ENCODE measurements at regions not wholly inside any gene's neighbourhood (a gene's known extent, or its start where the extent isn't known, plus 50 kb on each side); places are given as distances from the start of the nearest gene placed in this dataset.

DNA sequence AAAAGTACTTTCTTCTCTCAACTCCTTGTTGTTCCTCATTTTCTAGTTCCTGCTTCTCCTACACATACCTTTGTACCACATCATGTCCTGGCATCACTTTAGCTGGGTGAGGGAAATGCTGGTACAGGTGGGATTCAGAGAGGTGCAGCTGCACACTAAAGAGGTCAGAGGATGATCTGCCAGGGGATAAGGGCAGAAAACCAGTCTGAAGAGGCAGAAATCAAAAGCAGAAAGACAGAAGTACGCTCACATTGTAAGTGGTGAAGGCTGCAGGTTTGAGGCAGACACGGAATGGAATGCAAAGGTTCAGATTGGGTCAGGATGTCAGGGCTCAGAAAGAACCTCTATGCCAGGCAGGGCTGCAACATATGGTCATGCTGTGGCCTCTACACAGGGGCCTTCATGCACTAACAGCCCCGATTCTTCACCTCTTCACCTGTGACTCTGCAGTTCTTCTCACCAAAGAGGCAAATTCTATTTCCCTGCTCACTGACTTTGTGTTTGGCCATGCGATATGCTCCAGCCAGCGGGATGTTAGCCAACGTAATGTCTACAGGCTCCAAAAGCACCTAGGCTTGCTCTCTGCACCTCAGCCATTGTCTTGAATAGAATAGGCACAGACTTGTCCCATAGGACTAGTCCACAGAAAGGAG is 373.7 kb downstream of the NXPE2 start:
- TF ChIP-seq, protein P1, sequence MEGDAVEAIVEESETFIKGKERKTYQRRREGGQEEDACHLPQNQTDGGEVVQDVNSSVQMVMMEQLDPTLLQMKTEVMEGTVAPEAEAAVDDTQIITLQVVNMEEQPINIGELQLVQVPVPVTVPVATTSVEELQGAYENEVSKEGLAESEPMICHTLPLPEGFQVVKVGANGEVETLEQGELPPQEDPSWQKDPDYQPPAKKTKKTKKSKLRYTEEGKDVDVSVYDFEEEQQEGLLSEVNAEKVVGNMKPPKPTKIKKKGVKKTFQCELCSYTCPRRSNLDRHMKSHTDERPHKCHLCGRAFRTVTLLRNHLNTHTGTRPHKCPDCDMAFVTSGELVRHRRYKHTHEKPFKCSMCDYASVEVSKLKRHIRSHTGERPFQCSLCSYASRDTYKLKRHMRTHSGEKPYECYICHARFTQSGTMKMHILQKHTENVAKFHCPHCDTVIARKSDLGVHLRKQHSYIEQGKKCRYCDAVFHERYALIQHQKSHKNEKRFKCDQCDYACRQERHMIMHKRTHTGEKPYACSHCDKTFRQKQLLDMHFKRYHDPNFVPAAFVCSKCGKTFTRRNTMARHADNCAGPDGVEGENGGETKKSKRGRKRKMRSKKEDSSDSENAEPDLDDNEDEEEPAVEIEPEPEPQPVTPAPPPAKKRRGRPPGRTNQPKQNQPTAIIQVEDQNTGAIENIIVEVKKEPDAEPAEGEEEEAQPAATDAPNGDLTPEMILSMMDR (IDR thresholded peaks at IDR 0.05): no peak
- H3K9me3 ChIP-seq: no peaks in the 10 kb centered on the region
- DNase-seq (ENCODE audit: low spot score) (no peak), ATAC-seq (ENCODE audit: insufficient number of reproducible peaks, low FRiP score, low read depth) (no peak)
- no peaks in the 10 kb centered on the region for H3K4me1 ChIP-seq (ENCODE audit: control insufficient read depth in 1 of 2, low read depth in 2 of 2)
- H3K4me3 ChIP-seq: no peak overlapping the region
- no peaks in the 10 kb centered on the region for H3K27me3 ChIP-seq (replicated peaks; ENCODE audit: insufficient read depth)
- no peak overlapping the region for H3K27ac ChIP-seq
- no peaks in the 10 kb centered on the region for H3K36me3 ChIP-seq

- TF ChIP-seq, protein P1 (IDR thresholded peaks at IDR 0.05): no peak
Measured at GRCh38 chr11:115052601-115053000, 374.3 kb downstream of the NXPE2 start.

DNA sequence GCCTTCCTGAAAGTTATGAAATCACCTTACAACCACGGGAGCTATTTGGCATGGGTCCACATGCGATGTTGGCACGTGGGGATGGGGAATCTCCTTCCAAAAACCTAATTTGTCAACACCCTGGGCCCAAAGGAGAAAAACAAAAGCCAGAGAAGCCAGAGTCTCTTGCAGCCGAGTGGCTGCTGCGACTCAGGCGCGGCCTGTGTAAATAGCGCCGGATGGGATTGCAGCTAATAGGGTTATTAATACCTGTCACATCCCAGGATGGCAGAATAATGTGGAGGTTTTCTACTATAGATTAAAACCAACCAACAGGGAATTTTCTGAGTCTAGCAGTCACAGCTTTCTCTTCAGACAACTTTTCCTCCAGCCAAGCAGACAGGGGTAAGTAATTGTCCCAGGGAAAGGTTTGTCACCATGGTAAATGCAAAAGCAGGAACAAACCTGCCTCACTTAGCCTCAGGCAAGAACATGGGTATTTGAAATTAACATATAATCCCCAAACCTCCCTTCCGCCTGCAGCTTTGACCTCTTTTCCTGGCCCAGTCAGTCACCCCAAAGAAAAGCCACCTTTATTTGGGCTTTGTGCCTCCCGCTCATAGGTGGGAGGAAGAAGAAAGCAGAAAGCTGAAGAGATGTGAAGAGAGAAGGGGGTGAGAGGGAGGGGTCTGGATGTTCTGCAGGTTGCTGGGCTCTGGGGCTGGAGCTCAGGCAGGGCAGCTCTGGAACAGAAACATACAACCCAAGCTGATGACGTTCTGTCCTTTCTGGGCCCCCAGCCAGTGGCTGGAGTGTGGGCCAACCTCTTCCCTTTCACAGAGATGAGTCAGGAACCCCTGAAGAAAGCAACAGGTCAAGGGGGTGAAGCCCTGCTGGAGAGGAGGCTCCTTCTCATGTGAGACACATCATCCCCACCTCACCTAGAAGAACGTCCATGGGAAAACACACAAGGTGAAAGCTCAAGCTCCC is 376.5 kb downstream of the NXPE2 start:
- Histone ChIP-seq H3K4me1 (ENCODE audit: control insufficient read depth in 1 of 2, low read depth in 2 of 2) (no peaks in the 10 kb centered on the region), H3K36me3 (no peaks in the 10 kb centered on the region), H3K4me3 (no peak overlapping the region), H3K27ac (no peak overlapping the region), H3K9me3 (no peaks in the 10 kb centered on the region), H3K27me3 (replicated peaks; ENCODE audit: insufficient read depth) (no peaks in the 10 kb centered on the region)
- ATAC-seq (ENCODE audit: insufficient number of reproducible peaks, low FRiP score, low read depth) (no peak), DNase-seq (ENCODE audit: low spot score) (no peak)
- TF ChIP-seq, protein P1 (IDR thresholded peaks at IDR 0.05): no peak

More at GRCh38 chr11:115052601-115053000, 374.3 kb downstream of the NXPE2 start:
- Histone ChIP-seq H3K27me3 (replicated peaks; ENCODE audit: insufficient read depth) (no peaks in the 10 kb centered on the region), H3K9me3 (no peaks in the 10 kb centered on the region), H3K27ac (no peak overlapping the region), H3K4me1 (ENCODE audit: control insufficient read depth in 1 of 2, low read depth in 2 of 2) (no peaks in the 10 kb centered on the region), H3K4me3 (no peak overlapping the region), H3K36me3 (no peaks in the 10 kb centered on the region)
- no peak for DNase-seq (ENCODE audit: low spot score)
- no peak for ATAC-seq (ENCODE audit: insufficient number of reproducible peaks, low FRiP score, low read depth)

- no peak for ATAC-seq (ENCODE audit: insufficient number of reproducible peaks, low FRiP score, low read depth)
- H3K27ac ChIP-seq: no peak overlapping the region
- no peaks in the 10 kb centered on the region for H3K9me3 ChIP-seq
- H3K4me1 ChIP-seq (ENCODE audit: control insufficient read depth in 1 of 2, low read depth in 2 of 2): no peaks in the 10 kb centered on the region
- no peaks in the 10 kb centered on the region for H3K27me3 ChIP-seq (replicated peaks; ENCODE audit: insufficient read depth)
- TF ChIP-seq, protein P1 (IDR thresholded peaks at IDR 0.05): no peak
- no peak overlapping the region for H3K4me3 ChIP-seq
- DNase-seq (ENCODE audit: low spot score): no peak
- no peaks in the 10 kb centered on the region for H3K36me3 ChIP-seq
Measured at GRCh38 chr11:115056514-115056913, 378.2 kb downstream of the NXPE2 start.

DNA sequence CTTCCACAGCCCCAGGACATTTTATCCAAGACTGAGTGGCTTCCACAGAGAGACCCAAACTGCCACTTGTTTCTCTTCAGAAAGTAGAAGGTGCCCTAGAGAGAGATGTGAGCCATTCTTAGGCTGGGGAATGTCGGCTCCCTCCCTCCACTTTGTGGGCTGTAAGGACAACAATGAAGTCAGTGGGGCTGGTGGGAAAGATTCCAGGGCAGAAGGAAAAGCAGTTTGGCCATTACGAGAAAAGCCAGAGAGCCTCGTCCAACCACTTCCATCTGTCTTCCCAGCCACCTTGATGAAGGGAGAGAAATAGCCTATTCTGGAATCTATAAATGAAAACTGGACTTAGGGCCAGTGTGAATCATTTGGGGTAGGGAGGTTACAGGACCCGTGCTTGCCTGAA is 382.5 kb downstream of the NXPE2 start:
- DNase-seq (ENCODE audit: low spot score) (no peak), ATAC-seq (ENCODE audit: insufficient number of reproducible peaks, low FRiP score, low read depth) (no peak)
- Histone ChIP-seq H3K27me3 (replicated peaks; ENCODE audit: insufficient read depth) (no peaks in the 10 kb centered on the region), H3K36me3 (no peaks in the 10 kb centered on the region), H3K9me3 (no peaks in the 10 kb centered on the region), H3K4me1 (ENCODE audit: control insufficient read depth in 1 of 2, low read depth in 2 of 2) (no peaks in the 10 kb centered on the region), H3K4me3 (no peak overlapping the region), H3K27ac (no peak overlapping the region)
- TF ChIP-seq, protein P1 (IDR thresholded peaks at IDR 0.05): no peak
